AG04449 (cell line): ENCODE measurements at regions not wholly inside any gene's neighbourhood (a gene's known extent, or its start where the extent isn't known, plus 50 kb on each side); places are given as distances from the start of the nearest gene placed in this dataset.

ENCODE experiments used
- CTCF ChIA-PET: fragments of 350-600 bp; formaldehyde crosslinking; extraction: SDS; loops from one replicate; lab custom pipeline; 2021; ENCODE audit warnings: antibody characterized with exemption; lab: Yijun Ruan, JAX
- POLR2A ChIA-PET: fragments of 400-600, 350-600 bp; formaldehyde crosslinking; extraction: SDS; loops from one replicate; lab custom pipeline; 2020; ENCODE audit warnings: antibody characterized with exemption, inconsistent platforms; lab: Yijun Ruan, JAX
- DNase-seq: peaks from one replicate; pipeline ENCODE4 v3.0.0-alpha.2; 2010; ENCODE audit warnings: low read depth, low spot score
- H3K4me3 ChIP-seq: 2 replicates; pipeline ENCODE4 v1.5.1; 2011; ENCODE audit warnings: low read depth, mild to moderate bottlenecking, control low read depth, low read length
- TF ChIP-seq, protein P1 (sequence below): IDR thresholded peaks from one replicate; pipeline ENCODE4 v1.5.1; 2011; ENCODE audit warnings: mild to moderate bottlenecking, moderate library complexity, low read length, control low read depth, inconsistent platforms; ENCODE audit not compliant: insufficient read depth; ENCODE audit errors: missing control alignments

GRCh38 chr12:4822572-4822971 is 87.1 kb upstream of the KCNA1 start:
- H3K4me3 ChIP-seq, result no peak overlapping the region
- POLR2A ChIA-PET, result no interaction called here
- CTCF ChIA-PET, result interaction anchor here (0.6 to 1.0 kb wide), 2 partner anchors 15 to 1966 kb away, joined by 3 to 4 read pairs; partner anchors contain the start of gene TEX52
- no peak for DNase-seq
- TF ChIP-seq, protein P1, sequence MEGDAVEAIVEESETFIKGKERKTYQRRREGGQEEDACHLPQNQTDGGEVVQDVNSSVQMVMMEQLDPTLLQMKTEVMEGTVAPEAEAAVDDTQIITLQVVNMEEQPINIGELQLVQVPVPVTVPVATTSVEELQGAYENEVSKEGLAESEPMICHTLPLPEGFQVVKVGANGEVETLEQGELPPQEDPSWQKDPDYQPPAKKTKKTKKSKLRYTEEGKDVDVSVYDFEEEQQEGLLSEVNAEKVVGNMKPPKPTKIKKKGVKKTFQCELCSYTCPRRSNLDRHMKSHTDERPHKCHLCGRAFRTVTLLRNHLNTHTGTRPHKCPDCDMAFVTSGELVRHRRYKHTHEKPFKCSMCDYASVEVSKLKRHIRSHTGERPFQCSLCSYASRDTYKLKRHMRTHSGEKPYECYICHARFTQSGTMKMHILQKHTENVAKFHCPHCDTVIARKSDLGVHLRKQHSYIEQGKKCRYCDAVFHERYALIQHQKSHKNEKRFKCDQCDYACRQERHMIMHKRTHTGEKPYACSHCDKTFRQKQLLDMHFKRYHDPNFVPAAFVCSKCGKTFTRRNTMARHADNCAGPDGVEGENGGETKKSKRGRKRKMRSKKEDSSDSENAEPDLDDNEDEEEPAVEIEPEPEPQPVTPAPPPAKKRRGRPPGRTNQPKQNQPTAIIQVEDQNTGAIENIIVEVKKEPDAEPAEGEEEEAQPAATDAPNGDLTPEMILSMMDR, result no peak

DNA sequence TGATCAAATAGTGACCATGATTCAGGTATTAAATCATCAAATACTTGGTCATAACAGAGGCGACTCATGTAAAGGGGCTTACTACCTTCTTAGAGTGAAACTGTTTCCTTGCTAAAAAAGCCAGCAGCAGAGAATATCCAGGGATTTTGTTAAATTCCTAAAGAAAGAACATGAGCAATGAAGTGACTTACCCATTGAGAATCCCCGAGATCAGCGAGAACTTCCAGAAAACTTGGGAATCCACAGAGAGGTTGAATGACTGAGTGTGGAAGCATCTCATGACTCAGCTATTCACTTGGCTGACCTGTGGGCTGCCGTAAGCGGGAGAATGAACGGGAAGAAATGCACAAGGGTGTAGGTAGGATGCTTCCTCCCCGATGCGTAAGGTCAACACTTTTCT is 85.3 kb upstream of the KCNA1 start:
- CTCF ChIA-PET, result no interaction called here
- TF ChIP-seq, protein P1, result no peak
- H3K4me3 ChIP-seq, result no peak overlapping the region
- POLR2A ChIA-PET, result no interaction called here
- peak; percentile 19 for DNase-seq

- TF ChIP-seq, protein P1, result no peak
- ChIA-PET CTCF (interaction anchor here (0.8 kb wide), 1 partner anchor 32 kb away, joined by 4 read pairs; no protein-coding TSS in a partner anchor), POLR2A (no interaction called here)
- DNase-seq, result no peak
- H3K4me3 ChIP-seq, result no peak overlapping the region
Observed at GRCh38 chr12:4825011-4825858, 84.5 kb upstream of the KCNA1 start.

GRCh38 chr12:4826909-4827308 is 82.8 kb upstream of the KCNA1 start:
- ChIA-PET POLR2A (no interaction called here), CTCF (no interaction called here)
- H3K4me3 ChIP-seq, result no peak overlapping the region
- no peak for DNase-seq
- TF ChIP-seq, protein P1, result no peak

DNA sequence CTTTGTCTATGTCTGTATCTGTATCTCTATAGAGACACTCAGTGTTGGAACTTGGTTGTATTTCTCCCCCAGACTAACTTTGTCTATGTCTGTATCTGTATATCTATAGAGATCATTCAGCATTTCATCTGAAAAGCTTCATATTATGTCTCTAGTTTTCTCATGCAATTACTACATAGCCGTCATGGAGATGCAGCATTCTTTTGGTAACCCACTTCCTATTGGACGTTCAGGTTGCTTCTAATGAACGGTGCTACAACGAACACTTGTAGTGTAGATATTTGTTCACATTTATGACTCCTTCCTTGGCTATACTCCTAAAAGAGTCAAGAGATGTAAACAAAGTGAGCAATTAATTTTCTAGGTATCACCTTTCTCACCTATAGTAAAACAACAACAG is 81.5 kb upstream of the KCNA1 start:
- DNase-seq, result no peak

More for the DNA sequence above, 81.5 kb upstream of the KCNA1 start:
- ChIA-PET POLR2A (no interaction called here), CTCF (no interaction called here)
- no peak overlapping the region for H3K4me3 ChIP-seq
- TF ChIP-seq, protein P1, result no peak
